HFFc6 (cell line): ENCODE measurements at regions not wholly inside any gene's neighbourhood (a gene's known extent, or its start where the extent isn't known, plus 50 kb on each side); places are given as distances from the start of the nearest gene placed in this dataset.

Experiments used
- DNase-seq: peaks from one replicate; pipeline ENCODE4 v3.0.0-alpha.2; 2018
- H3K27ac Mint-ChIP-seq: 2 replicates; pipeline ENCODE4 v1.8.0; 2020; ENCODE audit warnings: mild to moderate bottlenecking, mixed read lengths
- H3K27me3 Mint-ChIP-seq: 2 replicates; pipeline ENCODE4 v1.8.0; 2021; ENCODE audit warnings: mild to moderate bottlenecking, moderate library complexity, mixed read lengths; ENCODE audit not compliant: insufficient read depth
- H3K36me3 Mint-ChIP-seq: 2 replicates; pipeline ENCODE4 v1.8.0; 2021; ENCODE audit warnings: low read depth, mixed read lengths
- H3K4me1 Mint-ChIP-seq: 2 replicates; pipeline ENCODE4 v1.8.0; 2020; ENCODE audit warnings: low read depth, mixed read lengths
- H3K4me3 Mint-ChIP-seq: 2 replicates; pipeline ENCODE4 v1.8.0; 2020; ENCODE audit warnings: mild to moderate bottlenecking, moderate library complexity, mixed read lengths
- H3K9me3 Mint-ChIP-seq: 2 replicates; pipeline ENCODE4 v1.8.0; 2020; ENCODE audit warnings: mild to moderate bottlenecking, mixed read lengths
- CTCF ChIP-seq: fragments of 200-600 bp; sonication (generic); IDR thresholded peaks from 2 replicates; pipeline ENCODE4 v1.5.0; 2021; ENCODE audit warnings: antibody characterized with exemption, mild to moderate bottlenecking

DNA sequence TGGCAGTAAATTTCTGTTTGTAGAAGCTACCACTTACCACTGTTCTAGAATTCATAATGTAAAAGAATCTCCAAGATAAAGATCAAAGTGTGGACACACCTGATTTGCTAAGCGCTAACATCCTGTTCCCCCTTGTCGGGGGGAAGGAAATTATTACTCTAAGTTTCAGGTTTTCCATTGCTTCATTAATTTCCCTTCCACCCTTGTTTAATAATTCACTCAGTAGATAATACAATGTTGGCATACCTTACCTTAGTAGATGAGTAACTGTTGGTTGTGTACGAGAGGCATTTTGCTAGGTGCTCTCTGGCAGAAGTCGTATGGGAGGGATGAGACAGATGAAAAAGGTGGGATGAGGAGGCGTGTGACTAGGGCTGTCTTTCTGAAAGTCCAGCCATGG lies 641.2 kb upstream of the ARRDC4 start:
- Mint-ChIP-seq H3K27me3 (no peaks in the 10 kb centered on the region), H3K27ac (no peak overlapping the region), H3K9me3 (peaks cover 40% of the 10 kb centered on the region), H3K4me1 (no peaks in the 10 kb centered on the region), H3K36me3 (no peaks in the 10 kb centered on the region; the same call in 1 of the 2 replicates), H3K4me3 (no peak overlapping the region)
- no peak for DNase-seq
- no peak for TF ChIP-seq CTCF

- no peaks in the 10 kb centered on the region for H3K36me3 Mint-ChIP-seq
- H3K27ac Mint-ChIP-seq = no peak overlapping the region
- H3K9me3 Mint-ChIP-seq = peaks cover 30% of the 10 kb centered on the region
- no peak for DNase-seq
- TF ChIP-seq CTCF = no peak
- H3K4me3 Mint-ChIP-seq = no peak overlapping the region
- no peaks in the 10 kb centered on the region for H3K4me1 Mint-ChIP-seq
- H3K27me3 Mint-ChIP-seq = no peaks in the 10 kb centered on the region
Measured at GRCh38 chr15:97346221-97346620, 614.3 kb upstream of the ARRDC4 start.

DNA sequence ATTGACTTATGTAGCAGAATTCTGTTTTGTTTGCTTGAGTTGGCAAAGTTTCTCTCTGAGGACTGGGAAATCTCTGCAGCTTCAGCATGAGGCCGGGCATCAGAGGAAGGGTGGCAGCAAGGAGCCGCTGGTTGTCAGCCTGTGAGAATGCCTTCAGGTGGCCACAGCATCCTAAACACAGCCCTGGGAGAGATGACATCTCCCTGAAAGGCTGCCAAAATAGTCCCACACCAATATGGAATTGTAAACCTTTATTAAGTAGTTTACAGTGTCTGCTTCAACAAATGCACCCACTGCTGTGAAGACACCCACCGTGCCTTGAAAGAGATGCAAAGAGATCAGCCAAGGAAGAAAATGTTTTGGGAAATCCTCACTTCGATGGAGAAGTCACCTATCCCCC lies 609.7 kb upstream of the ARRDC4 start:
- no peaks in the 10 kb centered on the region for H3K36me3 Mint-ChIP-seq
- no peak for TF ChIP-seq CTCF
- no peak overlapping the region for H3K4me3 Mint-ChIP-seq
- no peak overlapping the region for H3K27ac Mint-ChIP-seq
- H3K4me1 Mint-ChIP-seq = no peaks in the 10 kb centered on the region
- H3K9me3 Mint-ChIP-seq = peaks cover 25% of the 10 kb centered on the region
- H3K27me3 Mint-ChIP-seq = no peaks in the 10 kb centered on the region; the same call in 1 of the 2 replicates
- no peak for DNase-seq

DNA sequence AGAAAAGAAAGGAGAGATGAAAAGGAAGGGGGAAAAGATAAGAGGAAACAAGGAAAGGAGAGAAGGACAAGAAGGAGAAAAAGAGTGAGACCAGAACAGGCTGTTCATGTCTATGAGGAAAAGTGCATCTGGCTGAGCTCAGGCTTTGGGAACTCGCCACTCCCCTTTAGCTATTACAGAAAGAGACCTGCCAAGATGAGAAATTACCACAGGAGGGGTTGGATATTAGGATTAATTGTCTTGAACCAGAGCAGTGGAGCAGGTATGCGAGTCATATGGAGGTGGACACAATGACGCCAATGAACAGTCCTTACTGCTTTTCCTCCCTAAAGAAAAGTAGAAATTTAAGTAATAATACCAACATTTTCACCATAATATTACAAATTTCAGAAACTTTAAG lies 577.0 kb upstream of the ARRDC4 start:
- peaks cover 63% of the 10 kb centered on the region for H3K9me3 Mint-ChIP-seq
- no peak for TF ChIP-seq CTCF
- no peak overlapping the region for H3K27ac Mint-ChIP-seq
- no peaks in the 10 kb centered on the region for H3K4me1 Mint-ChIP-seq
- no peak for DNase-seq
- no peaks in the 10 kb centered on the region for H3K27me3 Mint-ChIP-seq
- H3K4me3 Mint-ChIP-seq = no peak overlapping the region
- H3K36me3 Mint-ChIP-seq = no peaks in the 10 kb centered on the region

DNA sequence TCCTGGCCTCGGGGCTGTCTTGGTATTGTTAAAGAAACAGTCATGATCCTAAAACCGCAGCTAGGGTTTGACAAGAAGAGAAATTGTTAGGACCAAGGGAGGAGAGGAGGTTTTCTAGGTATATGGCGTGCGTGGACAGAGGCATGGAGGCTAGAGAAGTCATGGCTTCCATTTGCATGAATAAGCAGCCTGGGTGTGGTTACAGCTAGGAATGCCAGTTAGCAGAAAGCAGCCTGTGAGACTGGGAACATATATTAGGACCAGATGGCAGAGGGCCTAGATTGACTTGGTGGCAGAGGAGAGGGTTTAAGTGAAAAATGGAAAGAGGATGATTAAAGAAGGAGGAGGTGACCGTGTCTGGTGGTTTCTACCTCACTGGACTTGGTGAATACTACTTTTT lies 573.6 kb upstream of the ARRDC4 start:
- no peak for DNase-seq
- Mint-ChIP-seq H3K27ac (no peak overlapping the region), H3K4me1 (no peaks in the 10 kb centered on the region), H3K9me3 (peaks cover 61% of the 10 kb centered on the region), H3K27me3 (peaks cover 1% of the 10 kb centered on the region; the same call in 1 of the 2 replicates), H3K4me3 (no peak overlapping the region), H3K36me3 (no peaks in the 10 kb centered on the region)
- TF ChIP-seq CTCF = no peak

- Mint-ChIP-seq H3K27me3 (no peaks in the 10 kb centered on the region), H3K36me3 (no peaks in the 10 kb centered on the region), H3K27ac (no peak overlapping the region), H3K9me3 (peaks cover 69% of the 10 kb centered on the region), H3K4me3 (no peak overlapping the region), H3K4me1 (no peaks in the 10 kb centered on the region)
- no peak for DNase-seq
- no peak for TF ChIP-seq CTCF
Measured at GRCh38 chr15:97401195-97401594, 559.3 kb upstream of the ARRDC4 start.
